IMR-90 (cell line): ENCODE measurements at regions not wholly inside any gene's neighbourhood (a gene's known extent, or its start where the extent isn't known, plus 50 kb on each side); places are given as distances from the start of the nearest gene placed in this dataset.

Source experiments
- ATAC-seq: fragments of 200-7000 bp; cut with Tn5 transposase; 2 replicates; pipeline ENCODE4 v1.9.1; 2020; ENCODE audit warnings: low read depth, mild to moderate bottlenecking, moderate library complexity
- BruUV-seq: library from RNA; stranded (reverse); fragments of 400-500 nt; replicated peaks from 2 replicates; lab custom pipeline; 2021; lab: Mats Ljungman, UMichigan
- CTCF ChIA-PET: fragments of 300-600 bp; formaldehyde crosslinking; extraction: SDS; loops from one replicate; lab custom pipeline; 2021; ENCODE audit warnings: antibody characterized with exemption; lab: Yijun Ruan, JAX
- POLR2A ChIA-PET: fragments of 300-600 bp; sonication (Branson Sonifier 250); formaldehyde crosslinking; loops from one replicate; lab custom pipeline; 2022; ENCODE audit warnings: antibody characterized with exemption; ENCODE audit not compliant: unreplicated experiment; lab: Charles Lee
- DNase-seq: peaks from one replicate; pipeline ENCODE4 v3.0.0; 2013
- H2AFZ ChIP-seq: replicated peaks from 2 replicates; pipeline ENCODE3; 2013; ENCODE audit warnings: low read length, mild to moderate bottlenecking; ENCODE audit not compliant: poor library complexity
- H2AK5ac ChIP-seq: 2 replicates; pipeline ENCODE4 v1.6.1; 2013; ENCODE audit warnings: low read depth, low read length, inconsistent platforms
- H2AK9ac ChIP-seq: replicated peaks from 2 replicates; pipeline ENCODE3; 2013; ENCODE audit warnings: mild to moderate bottlenecking, low read depth, low read length, moderate library complexity; ENCODE audit not compliant: poor library complexity
- H2BK120ac ChIP-seq: 2 replicates; pipeline ENCODE4 v1.6.1; 2013; ENCODE audit warnings: low read depth, low read length, inconsistent platforms
- H2BK15ac ChIP-seq: 3 replicates; pipeline ENCODE4 v1.6.1; 2013; ENCODE audit warnings: low read depth, low read length, inconsistent platforms
- H2BK20ac ChIP-seq: 2 replicates; pipeline ENCODE4 v1.6.1; 2013; ENCODE audit warnings: low read depth, mild to moderate bottlenecking, inconsistent platforms, low read length, moderate library complexity
- H2BK5ac ChIP-seq: 2 replicates; pipeline ENCODE4 v1.6.1; 2013; ENCODE audit warnings: mild to moderate bottlenecking, low read depth, low read length, inconsistent platforms; ENCODE audit not compliant: poor library complexity, severe bottlenecking
- H3K14ac ChIP-seq: replicated peaks from 2 replicates; pipeline ENCODE4 v1.6.1; 2013; ENCODE audit warnings: low read depth, low read length, inconsistent platforms
- H3K18ac ChIP-seq: 2 replicates; pipeline ENCODE4 v1.6.1; 2013; ENCODE audit warnings: low read depth, low read length, control low read depth
- H3K23ac ChIP-seq: 2 replicates; pipeline ENCODE4 v1.6.1; 2013; ENCODE audit warnings: low read depth, low read length, inconsistent platforms
- H3K27ac ChIP-seq: 2 replicates; pipeline ENCODE4 v1.5.1; 2013; ENCODE audit warnings: mild to moderate bottlenecking, control low read depth, low read length; ENCODE audit not compliant: insufficient read depth
- H3K27me3 ChIP-seq: 2 replicates; pipeline ENCODE4 v1.6.1; 2013; ENCODE audit warnings: low read length; ENCODE audit not compliant: control insufficient read depth, insufficient read depth
- H3K36me3 ChIP-seq: 2 replicates; pipeline ENCODE4 v1.6.1; 2013; ENCODE audit warnings: low read length, mixed read lengths; ENCODE audit not compliant: control insufficient read depth, insufficient read depth
- H3K4ac ChIP-seq: 2 replicates; pipeline ENCODE4 v1.6.1; 2013; ENCODE audit warnings: low read depth, low read length, inconsistent platforms
- H3K4me1 ChIP-seq: 2 replicates; pipeline ENCODE4 v1.6.1; 2013; ENCODE audit warnings: low read length, mixed read lengths; ENCODE audit not compliant: control insufficient read depth, insufficient read depth
- H3K4me2 ChIP-seq: 2 replicates; pipeline ENCODE4 v1.6.1; 2013; ENCODE audit warnings: low read depth, mild to moderate bottlenecking, control low read depth, low read length, moderate library complexity
- H3K4me3 ChIP-seq: 2 replicates; pipeline ENCODE4 v1.5.1; 2013; ENCODE audit warnings: low read depth, mild to moderate bottlenecking, control low read depth, low read length, moderate library complexity; ENCODE audit not compliant: insufficient read depth
- H3K56ac ChIP-seq: 2 replicates; pipeline ENCODE4 v1.6.1; 2013; ENCODE audit warnings: low read length, inconsistent platforms; ENCODE audit not compliant: insufficient read depth; ENCODE audit errors: extremely low read depth
- H3K79me1 ChIP-seq, 2 experiments: 2 replicates each; pipeline ENCODE4 v1.6.1; 2013; ENCODE audit warnings: low read length in 2 of 2, inconsistent platforms in 1 of 2, low read depth in 1 of 2
- H3K9ac ChIP-seq: 2 replicates; pipeline ENCODE4 v1.6.1; 2013; ENCODE audit warnings: low read depth, low read length, control low read depth
- H3K9me1 ChIP-seq: 2 replicates; pipeline ENCODE4 v1.6.1; 2013; ENCODE audit warnings: low read length, inconsistent platforms; ENCODE audit not compliant: insufficient read depth
- H3K9me3 ChIP-seq: 2 replicates; pipeline ENCODE4 v1.6.1; 2013; ENCODE audit warnings: low read length; ENCODE audit not compliant: control insufficient read depth, insufficient read depth
- H4K20me1 ChIP-seq: 2 replicates; pipeline ENCODE4 v1.6.1; 2013; ENCODE audit warnings: low read length, inconsistent platforms; ENCODE audit not compliant: insufficient read depth
- H4K5ac ChIP-seq: 2 replicates; pipeline ENCODE4 v1.6.1; 2013; ENCODE audit warnings: mild to moderate bottlenecking, low read depth, low read length, control low read depth
- H4K8ac ChIP-seq, 2 experiments: 2 replicates each; pipeline ENCODE4 v1.6.1; 2013; ENCODE audit warnings: low read depth in 2 of 2, low read length in 2 of 2, control low read depth in 1 of 2, inconsistent platforms in 1 of 2
- H4K91ac ChIP-seq: 2 replicates; pipeline ENCODE4 v1.6.1; 2013; ENCODE audit warnings: low read depth, low read length, inconsistent platforms; ENCODE audit not compliant: insufficient read depth
- ELK1 ChIP-seq: fragments of 150-350 bp; IDR thresholded peaks from 2 replicates; pipeline ENCODE4 v1.6.1; 2016; ENCODE audit warnings: low read depth, mild to moderate bottlenecking, low read length, moderate library complexity, borderline replicate concordance
- WGBS, 2 experiments: methylation state at CpG; one replicate each; pipeline versions ENCODE4 v1.1.5 to v1.1.7; 2013; ENCODE audit warnings: missing lambda C conversion rate in 2 of 2; ENCODE audit not compliant: insufficient read length in 1 of 2; ENCODE audit errors: extremely low coverage in 2 of 2; 5-methylcytosine and 5-hydroxymethylcytosine counted together
- dilution Hi-C: fragments of 300-500 bp; cut with HindIII; formaldehyde crosslinking; loops from one replicate; pipeline ENCODE4 v1.14.3; 2018; ENCODE audit warnings: low sequenced_read_pairs; ENCODE audit not compliant: unreplicated experiment
- in situ Hi-C: fragments of 300-500 bp; cut with MboI; formaldehyde crosslinking; loops from 3 replicates; pipeline ENCODE4 v1.14.3; 2019; ENCODE audit warnings: low sequenced_read_pairs, inconsistent platforms, mixed read lengths
- intact Hi-C: fragments of 100-400 bp; cut with micrococcal nuclease; formaldehyde crosslinking; loops from 2 replicates; pipeline ENCODE4 v1.10.0; 2022

GRCh38 chr5:112475747-112476365, 56.8 kb upstream of the EPB41L4A start:
- intact Hi-C loops, result no loop called here
- POLR2A ChIA-PET, result no interaction called here
- no peak overlapping the region for H3K4me3 ChIP-seq

More at GRCh38 chr5:112475747-112476365, 56.8 kb upstream of the EPB41L4A start:
- CTCF ChIA-PET, result no interaction called here
- H3K4me2 ChIP-seq, result no peak overlapping the region
- DNase-seq (no peak), ATAC-seq (no peak)
- H3K9me3 ChIP-seq, result no peaks in the 10 kb centered on the region
- no TSS peak for BruUV-seq
- no peak overlapping the region for H3K56ac ChIP-seq
- no peak overlapping the region for H2AK5ac ChIP-seq
- H3K4me1 ChIP-seq, result no peaks in the 10 kb centered on the region
- H3K36me3 ChIP-seq, result no peaks in the 10 kb centered on the region
- H2BK5ac ChIP-seq, result no peak overlapping the region
- in situ Hi-C loops (no loop called here), dilution Hi-C loops (no loop called here)
- no peak for TF ChIP-seq ELK1
- no peaks in the 10 kb centered on the region; the same call in 1 of the 2 replicates for H3K27me3 ChIP-seq
- no peak overlapping the region for H3K14ac ChIP-seq
- no peak overlapping the region for H2AK9ac ChIP-seq
- H3K4ac ChIP-seq, result no peak overlapping the region
- no peak overlapping the region for H4K5ac ChIP-seq
- no peaks in the 10 kb centered on the region for H3K79me1 ChIP-seq
- no peak overlapping the region for H2BK15ac ChIP-seq
- H4K91ac ChIP-seq, result no peak overlapping the region
- no peak overlapping the region for H4K8ac ChIP-seq
- H3K9ac ChIP-seq, result no peak overlapping the region
- no peaks in the 10 kb centered on the region for H4K20me1 ChIP-seq
- WGBS, 2 experiments, result 60% methylated on average over 1 of the region's 3 CpGs; no CpG with 5 or more reads in 1 of the 2 experiments
- no peak overlapping the region for H2BK120ac ChIP-seq
- H2AFZ ChIP-seq, result no peak overlapping the region
- no peak overlapping the region for H3K18ac ChIP-seq
- no peaks in the 10 kb centered on the region for H3K9me1 ChIP-seq
- no peak overlapping the region for H3K27ac ChIP-seq
- H3K23ac ChIP-seq, result no peak overlapping the region
- H2BK20ac ChIP-seq, result no peak overlapping the region
